Activated CD8-positive, alpha-beta memory T cell treated with anti-CD3 and anti-CD28 coated beads for 48 hours (primary cell): ENCODE measurements at regions not wholly inside any gene's neighbourhood (a gene's known extent, or its start where the extent isn't known, plus 50 kb on each side); places are given as distances from the start of the nearest gene placed in this dataset.

ENCODE experiments used
- DNase-seq, 3 experiments: peaks; one replicate each; pipeline ENCODE4 v3.0.0-alpha.2; 2020; ENCODE audit warnings: low read depth in 2 of 3, low spot score in 2 of 3

GRCh38 chr12:45667761-45668160 is 61.7 kb upstream of the ARID2 start:
- DNase-seq = no peak

DNA sequence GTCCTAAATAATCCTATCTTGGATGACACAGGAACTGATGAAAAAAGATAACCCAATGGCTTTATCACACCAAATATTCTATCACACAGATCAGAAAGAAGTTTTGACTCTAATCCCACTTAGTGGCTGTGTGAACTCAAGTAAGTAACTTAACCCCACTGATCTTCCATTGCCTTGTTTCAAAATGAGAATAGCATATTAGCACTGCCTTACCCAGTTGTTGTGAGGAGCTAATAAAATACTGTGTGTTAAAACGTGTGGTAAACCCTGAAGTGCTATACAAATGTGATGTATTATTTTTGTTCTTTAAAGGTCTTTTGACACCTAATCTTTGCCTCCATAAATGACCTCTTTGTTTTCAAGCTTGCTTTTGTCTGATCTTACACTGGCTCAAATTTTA is 60.9 kb upstream of the ARID2 start:
- DNase-seq = no peak

DNA sequence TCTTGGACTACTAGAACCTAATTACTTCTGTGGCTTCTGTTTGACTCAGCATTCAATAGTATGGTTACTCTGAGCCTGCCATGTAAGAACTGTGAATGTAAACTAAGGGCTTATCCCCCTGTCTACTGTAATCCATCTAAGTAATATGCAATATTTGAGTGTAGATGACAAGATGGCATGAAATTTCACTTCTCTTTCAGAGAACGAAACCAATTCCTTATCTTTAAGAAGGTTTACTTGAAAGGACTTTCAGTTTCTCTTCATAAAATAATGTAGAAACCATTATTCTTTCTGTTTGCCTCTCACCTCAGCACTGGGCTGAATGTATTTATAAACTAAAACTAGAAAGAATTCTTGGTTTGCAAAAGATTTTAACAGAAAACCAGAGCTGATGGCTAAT is 60.4 kb upstream of the ARID2 start:
- DNase-seq = no peak

- DNase-seq = no peak
Measured at GRCh38 chr12:45669792-45670191, 59.7 kb upstream of the ARID2 start.

DNA sequence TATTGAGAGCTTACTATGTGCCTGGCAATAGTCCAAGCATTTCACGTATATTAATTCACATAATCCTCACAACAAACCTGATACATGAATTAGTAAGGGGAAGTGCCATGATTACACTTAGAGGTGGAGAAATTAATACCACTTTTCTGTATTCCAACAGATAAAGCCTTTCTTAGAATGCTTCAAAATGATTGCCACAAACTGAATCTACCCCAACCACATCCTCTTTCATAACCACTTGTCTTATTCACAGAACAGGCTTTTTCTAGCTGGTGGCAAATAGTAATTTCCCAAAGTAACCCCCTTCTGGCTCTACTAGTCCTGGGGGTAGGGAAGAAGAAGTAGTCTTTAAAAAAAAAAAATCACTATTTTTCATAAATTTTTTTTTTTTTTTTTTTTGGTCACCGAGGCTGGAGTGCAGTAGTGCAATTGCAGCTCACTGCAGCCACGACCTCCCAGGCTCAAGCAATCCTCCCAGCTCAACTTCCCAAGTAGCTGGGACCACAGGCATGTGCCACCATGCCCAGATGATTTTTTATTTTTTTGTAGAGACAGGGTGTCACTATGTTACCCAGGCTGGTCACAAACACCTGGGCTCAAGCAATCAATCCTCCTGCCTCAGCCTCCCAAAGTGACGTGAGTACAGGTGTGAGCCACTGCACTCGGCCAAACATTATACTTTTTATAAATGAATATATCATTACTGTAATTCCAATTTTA is 59.0 kb upstream of the ARID2 start:
- DNase-seq = no peak

- DNase-seq = no peak
Measured at GRCh38 chr12:45671254-45671653, 58.3 kb upstream of the ARID2 start.

DNA sequence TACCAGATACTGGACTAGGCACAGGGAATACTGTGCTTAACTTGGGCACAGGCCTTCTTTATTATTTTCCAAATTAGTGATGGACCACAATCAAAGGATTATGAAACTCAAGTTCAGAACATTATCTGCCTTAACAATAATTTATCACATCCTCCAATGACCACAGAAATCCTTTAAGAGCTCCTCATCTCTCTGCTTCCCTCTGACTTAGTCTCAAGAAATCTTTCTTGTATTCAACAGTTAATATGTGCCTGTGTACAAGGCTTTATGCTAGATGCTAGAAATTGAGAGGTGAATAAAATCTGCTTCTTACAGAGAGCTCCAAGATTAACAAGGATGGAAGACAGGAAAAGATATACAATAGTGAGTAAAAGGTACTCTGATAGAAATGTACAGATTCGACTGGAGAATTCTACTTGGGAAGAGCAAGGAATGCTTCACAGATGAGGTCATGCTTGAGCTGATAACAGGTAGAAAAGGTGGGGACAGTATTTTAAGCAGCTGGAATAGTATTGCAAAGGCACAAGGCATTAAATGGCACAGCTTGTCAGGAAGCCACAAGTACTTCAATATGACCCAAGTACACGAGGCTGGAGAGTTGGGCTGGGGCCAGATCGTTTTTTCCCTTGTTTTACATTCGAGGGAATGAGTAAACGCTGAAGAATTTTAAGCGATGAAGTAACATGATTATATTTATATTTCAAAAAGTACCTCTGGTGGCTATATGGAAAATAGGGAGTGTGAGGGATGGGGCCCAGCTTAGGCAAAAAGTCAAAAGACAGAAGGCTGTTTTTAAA is 55.1 kb upstream of the ARID2 start:
- DNase-seq = no peak

- DNase-seq = no peak
Measured at GRCh38 chr12:45675534-45675933, 54.0 kb upstream of the ARID2 start.
